Fibroblast of lung (primary cell): ENCODE measurements at regions not wholly inside any gene's neighbourhood (a gene's known extent, or its start where the extent isn't known, plus 50 kb on each side); places are given as distances from the start of the nearest gene placed in this dataset.
A peak's percentile ranks its signal among the peaks of the same experiment; 100 is the strongest.

Experiments
- DNase-seq, 2 donors: peaks; one replicate each; pipeline versions ENCODE4 v3.0.0 to v3.0.0-alpha.2; 2010; ENCODE audit warnings: low read depth in 2 of 2
- H2AFZ ChIP-seq: 2 replicates; pipeline ENCODE4 v1.5.1; 2012; ENCODE audit warnings: low read length, control low read depth, inconsistent platforms
- H3K27ac ChIP-seq: 2 replicates; pipeline ENCODE4 v1.5.1; 2011; ENCODE audit warnings: low read length, control low read depth; ENCODE audit not compliant: insufficient read depth
- H3K27me3 ChIP-seq: 2 replicates; pipeline ENCODE4 v1.5.1; 2011; ENCODE audit warnings: mild to moderate bottlenecking, low read length; ENCODE audit not compliant: control insufficient read depth, insufficient read depth
- H3K36me3 ChIP-seq: 2 replicates; pipeline ENCODE4 v1.5.1; 2011; ENCODE audit warnings: low read length; ENCODE audit not compliant: control insufficient read depth, insufficient read depth
- H3K4me1 ChIP-seq: 2 replicates; pipeline ENCODE4 v1.5.1; 2011; ENCODE audit warnings: low read length; ENCODE audit not compliant: control insufficient read depth, insufficient read depth; ENCODE audit errors: extremely low read depth
- H3K4me2 ChIP-seq: 2 replicates; pipeline ENCODE4 v1.5.1; 2011; ENCODE audit warnings: low read length, control low read depth; ENCODE audit not compliant: insufficient read depth; ENCODE audit errors: extremely low read depth
- H3K4me3 ChIP-seq, 4 experiments: fragments of 200-600 bp in 1 of 4; sonication (generic) in 1 of 4; replicated peaks in 1 of 4; 2 replicates each; pipeline ENCODE4 v1.5.1; 2011 to 2016; ENCODE audit warnings: low read length in 4 of 4, low read depth in 3 of 4, mild to moderate bottlenecking in 3 of 4, control low read depth in 2 of 4, inconsistent platforms in 1 of 4, mixed read lengths in 1 of 4; ENCODE audit not compliant: insufficient read depth in 1 of 4; ENCODE audit errors: control extremely low read depth in 1 of 4
- H3K79me2 ChIP-seq: 2 replicates; pipeline ENCODE4 v1.5.1; 2012; ENCODE audit warnings: mild to moderate bottlenecking, low read length, inconsistent platforms; ENCODE audit not compliant: control insufficient read depth, insufficient read depth
- H3K9ac ChIP-seq: 2 replicates; pipeline ENCODE4 v1.5.1; 2011; ENCODE audit warnings: mild to moderate bottlenecking, low read length, control low read depth; ENCODE audit not compliant: insufficient read depth
- H3K9me3 ChIP-seq: 2 replicates; pipeline ENCODE4 v1.5.1; 2012; ENCODE audit warnings: low read depth, low read length; ENCODE audit not compliant: control insufficient read depth, insufficient read depth
- H4K20me1 ChIP-seq: 2 replicates; pipeline ENCODE4 v1.5.1; 2011; ENCODE audit warnings: low read length; ENCODE audit not compliant: control insufficient read depth, insufficient read depth; ENCODE audit errors: extremely low read depth
- EZH2 ChIP-seq: IDR thresholded peaks from 2 replicates; pipeline ENCODE4 v1.5.1; 2012; ENCODE audit warnings: low read length, control low read depth, mild to moderate bottlenecking; ENCODE audit errors: missing control alignments
- TF ChIP-seq, protein P1 (sequence below), 2 donors: IDR thresholded peaks in 1 of 2; conservative IDR thresholded peaks in 1 of 2; 1 replicate in 1 of 2; 2 replicates in 1 of 2; pipeline ENCODE4 v1.5.1; 2011 to 2012; ENCODE audit warnings: low read length in 2 of 2, control low read depth in 1 of 2, inconsistent platforms in 1 of 2, low read depth in 1 of 2, mild to moderate bottlenecking in 1 of 2

DNA sequence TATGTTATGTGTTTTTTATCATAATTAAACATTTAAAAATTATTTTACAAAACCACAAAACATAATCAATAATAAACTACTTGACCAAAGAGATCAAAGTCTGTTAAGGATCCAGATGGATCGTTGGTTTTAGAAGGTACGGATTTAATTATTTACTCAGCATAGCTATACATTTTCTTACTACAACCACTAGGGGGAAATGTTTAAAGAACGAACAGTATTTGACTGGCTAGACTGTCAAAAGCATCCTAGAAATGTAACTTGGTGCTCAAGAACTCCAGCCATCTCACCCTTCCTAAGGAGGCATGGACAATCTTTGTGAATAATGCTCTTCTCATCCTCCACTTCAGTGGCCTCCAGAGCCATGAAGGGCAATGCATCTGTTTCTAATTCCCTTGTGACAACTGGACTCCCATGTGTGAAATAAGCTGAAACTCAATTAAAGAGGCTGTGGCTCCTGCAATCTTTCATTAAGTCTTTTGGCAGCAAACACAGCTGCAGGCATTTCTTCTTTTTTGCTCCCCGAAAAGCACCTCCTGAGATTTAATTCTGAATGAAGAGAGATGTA is 94.7 kb upstream of the TUSC7 start:
- Histone ChIP-seq H3K79me2 (no peaks in the 10 kb centered on the region), H4K20me1 (no peaks in the 10 kb centered on the region), H3K36me3 (no peaks in the 10 kb centered on the region), H2AFZ (no peak overlapping the region), H3K4me1 (no peaks in the 10 kb centered on the region), H3K4me3 (no peak overlapping the region), H3K4me2 (no peak overlapping the region), H3K27me3 (no peaks in the 10 kb centered on the region), H3K9ac (no peak overlapping the region), H3K27ac (no peak overlapping the region), H3K9me3 (no peaks in the 10 kb centered on the region)
- DNase-seq: peak; percentile 5
- TF ChIP-seq, protein P1, sequence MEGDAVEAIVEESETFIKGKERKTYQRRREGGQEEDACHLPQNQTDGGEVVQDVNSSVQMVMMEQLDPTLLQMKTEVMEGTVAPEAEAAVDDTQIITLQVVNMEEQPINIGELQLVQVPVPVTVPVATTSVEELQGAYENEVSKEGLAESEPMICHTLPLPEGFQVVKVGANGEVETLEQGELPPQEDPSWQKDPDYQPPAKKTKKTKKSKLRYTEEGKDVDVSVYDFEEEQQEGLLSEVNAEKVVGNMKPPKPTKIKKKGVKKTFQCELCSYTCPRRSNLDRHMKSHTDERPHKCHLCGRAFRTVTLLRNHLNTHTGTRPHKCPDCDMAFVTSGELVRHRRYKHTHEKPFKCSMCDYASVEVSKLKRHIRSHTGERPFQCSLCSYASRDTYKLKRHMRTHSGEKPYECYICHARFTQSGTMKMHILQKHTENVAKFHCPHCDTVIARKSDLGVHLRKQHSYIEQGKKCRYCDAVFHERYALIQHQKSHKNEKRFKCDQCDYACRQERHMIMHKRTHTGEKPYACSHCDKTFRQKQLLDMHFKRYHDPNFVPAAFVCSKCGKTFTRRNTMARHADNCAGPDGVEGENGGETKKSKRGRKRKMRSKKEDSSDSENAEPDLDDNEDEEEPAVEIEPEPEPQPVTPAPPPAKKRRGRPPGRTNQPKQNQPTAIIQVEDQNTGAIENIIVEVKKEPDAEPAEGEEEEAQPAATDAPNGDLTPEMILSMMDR (conservative IDR thresholded peaks at IDR 0.05 in 1 of 2, IDR thresholded peaks at IDR 0.05 in 1 of 2; ENCODE audit: low read depth in 1 of 2, low read length in 2 of 2): peak in 1 of 2 donors; percentile 37
- no peak for TF ChIP-seq EZH2

GRCh38 chr3:116618138-116618537 is 91.4 kb upstream of the TUSC7 start:
- H3K27ac ChIP-seq: no peak overlapping the region
- H3K79me2 ChIP-seq: no peaks in the 10 kb centered on the region
- H4K20me1 ChIP-seq: no peaks in the 10 kb centered on the region
- no peak overlapping the region for H2AFZ ChIP-seq
- no peak overlapping the region for H3K4me2 ChIP-seq
- no peaks in the 10 kb centered on the region for H3K27me3 ChIP-seq
- H3K9ac ChIP-seq: no peak overlapping the region
- no peak for DNase-seq
- no peaks in the 10 kb centered on the region for H3K9me3 ChIP-seq
- TF ChIP-seq, protein P1 (conservative IDR thresholded peaks at IDR 0.05 in 1 of 2, IDR thresholded peaks at IDR 0.05 in 1 of 2; ENCODE audit: low read depth in 1 of 2, low read length in 2 of 2): no peak
- no peak for TF ChIP-seq EZH2
- H3K4me3 ChIP-seq: no peak overlapping the region
- no peaks in the 10 kb centered on the region for H3K4me1 ChIP-seq
- no peaks in the 10 kb centered on the region for H3K36me3 ChIP-seq

DNA sequence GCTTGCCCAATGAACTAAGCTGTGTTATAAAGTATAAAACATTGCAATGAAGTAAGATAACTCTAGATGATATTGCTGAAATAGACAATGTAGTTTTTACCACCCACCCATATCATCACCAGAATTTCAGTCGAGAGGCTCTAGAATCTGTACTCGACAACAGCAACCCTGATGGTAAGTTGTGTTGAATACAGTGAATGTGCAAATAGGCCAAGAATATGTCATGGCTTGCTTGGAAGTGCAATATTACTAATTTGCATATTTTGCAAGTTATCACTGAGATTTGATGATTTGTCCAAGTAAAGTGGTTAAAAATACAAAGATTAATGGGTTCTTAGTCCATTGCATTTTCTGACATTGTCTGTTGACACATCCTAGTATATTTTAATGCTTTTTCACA is 90.6 kb upstream of the TUSC7 start:
- H2AFZ ChIP-seq: no peak overlapping the region
- no peaks in the 10 kb centered on the region for H3K27me3 ChIP-seq
- H3K9me3 ChIP-seq: no peaks in the 10 kb centered on the region
- H3K27ac ChIP-seq: no peak overlapping the region
- H3K4me3 ChIP-seq: no peak overlapping the region
- no peak for TF ChIP-seq EZH2
- TF ChIP-seq, protein P1 (conservative IDR thresholded peaks at IDR 0.05 in 1 of 2, IDR thresholded peaks at IDR 0.05 in 1 of 2; ENCODE audit: low read depth in 1 of 2, low read length in 2 of 2): no peak
- H3K36me3 ChIP-seq: no peaks in the 10 kb centered on the region
- no peak for DNase-seq
- H3K9ac ChIP-seq: no peak overlapping the region
- H3K79me2 ChIP-seq: no peaks in the 10 kb centered on the region
- no peaks in the 10 kb centered on the region for H4K20me1 ChIP-seq
- no peak overlapping the region for H3K4me2 ChIP-seq
- no peaks in the 10 kb centered on the region for H3K4me1 ChIP-seq
